DMS53 treated with DMSO at 0.1 percent for 48 hours (cell line): ENCODE measurements at regions not wholly inside any gene's neighbourhood (a gene's known extent, or its start where the extent isn't known, plus 50 kb on each side); places are given as distances from the start of the nearest gene placed in this dataset.
"Not testable (repeated sequence)": the region's sequence is repeated elsewhere in the genome, so short reads cannot be mapped to it uniquely, and the experiment has no call there.

Experiments
- DNase-seq: peaks from one replicate; lab custom pipeline; 2025; ENCODE audit not compliant: unreplicated experiment; lab: John Stamatoyannopoulos, UW

- no peak for DNase-seq
These were observed 335.4 kb upstream of the MDFIC2 start for GRCh38 chr3:70647823-70648222.

DNA sequence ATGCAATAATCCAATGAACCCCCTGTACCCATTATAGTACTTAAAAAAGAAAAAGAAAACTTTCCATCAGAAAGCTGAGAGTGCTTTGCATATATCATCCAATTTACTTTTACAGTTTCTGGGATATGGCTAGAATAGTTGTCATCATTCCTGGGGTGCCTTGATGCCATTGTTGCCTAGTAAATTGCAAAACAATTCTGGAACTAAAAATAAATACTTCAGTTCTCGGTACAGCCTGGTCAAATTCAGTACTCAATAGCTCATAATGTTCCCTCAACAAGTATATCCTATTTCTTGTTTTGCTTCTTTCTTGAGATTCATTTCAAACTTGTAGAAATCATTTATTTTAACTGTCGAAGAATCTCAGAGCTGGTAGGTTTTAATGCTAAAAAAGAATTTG lies 334.7 kb upstream of the MDFIC2 start:
- no peak for DNase-seq

- no peak for DNase-seq
These were observed 334.2 kb upstream of the MDFIC2 start for GRCh38 chr3:70646635-70647034.

DNA sequence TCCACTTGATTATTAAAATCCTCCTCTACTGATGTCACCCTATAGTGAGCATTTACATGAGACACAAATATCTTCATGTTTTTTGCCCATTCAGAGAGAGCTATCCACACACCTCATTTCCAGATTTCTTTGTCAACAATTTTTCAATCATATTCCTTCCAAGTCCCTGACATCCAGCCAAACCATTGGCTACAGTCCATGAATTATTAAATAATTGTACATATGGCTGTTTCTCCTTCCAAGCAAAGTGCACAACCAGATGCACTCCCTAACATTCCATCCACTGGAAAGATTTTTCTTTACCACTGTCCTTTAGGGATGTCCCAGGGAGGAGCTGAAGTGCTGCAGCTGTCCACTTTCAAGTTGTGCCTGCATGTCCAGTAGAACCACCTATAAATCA lies 328.0 kb upstream of the MDFIC2 start:
- DNase-seq, result no peak

DNA sequence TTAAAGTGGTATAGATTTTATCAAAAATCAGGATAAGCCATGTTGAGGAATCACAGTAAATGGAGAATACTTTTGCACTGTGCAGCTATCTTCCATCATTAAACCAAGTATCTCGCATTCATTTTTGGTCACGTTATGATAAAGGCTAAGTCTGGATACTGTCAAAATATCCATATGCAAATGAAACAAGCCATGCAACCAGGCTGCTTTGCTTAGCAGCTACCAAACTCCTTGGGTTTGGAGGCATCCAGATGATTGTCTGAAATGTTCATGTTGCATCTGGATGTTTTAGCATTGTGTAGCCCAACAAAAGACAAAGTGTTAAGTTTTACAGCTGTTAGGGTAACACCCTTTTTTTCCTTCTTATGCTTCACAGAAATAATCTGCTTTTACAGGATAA lies 322.9 kb upstream of the MDFIC2 start:
- DNase-seq, result no peak

GRCh38 chr3:70631716-70632307 lies 319.4 kb upstream of the MDFIC2 start:
- DNase-seq, result no peak

DNA sequence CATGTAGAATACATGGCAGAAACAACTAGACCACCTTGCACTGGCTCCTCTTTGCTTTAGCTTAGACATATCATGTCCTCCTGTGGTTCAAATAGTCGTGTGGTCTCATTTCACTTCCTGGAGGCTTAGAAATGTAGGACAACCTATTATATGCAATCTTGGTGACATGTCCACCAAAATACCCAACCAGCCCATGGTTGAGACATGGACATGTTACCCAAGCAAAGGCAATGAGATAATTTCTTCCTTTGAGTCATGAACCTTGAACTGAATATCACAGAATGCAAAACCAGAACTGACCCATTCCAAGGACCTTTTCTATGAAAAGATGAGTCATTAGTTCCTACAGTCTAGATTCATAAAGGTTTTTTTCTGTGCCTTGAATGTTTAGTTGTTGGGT lies 309.0 kb upstream of the MDFIC2 start:
- no peak for DNase-seq

GRCh38 chr3:70620956-70621355 lies 308.5 kb upstream of the MDFIC2 start:
- DNase-seq, result no peak

DNA sequence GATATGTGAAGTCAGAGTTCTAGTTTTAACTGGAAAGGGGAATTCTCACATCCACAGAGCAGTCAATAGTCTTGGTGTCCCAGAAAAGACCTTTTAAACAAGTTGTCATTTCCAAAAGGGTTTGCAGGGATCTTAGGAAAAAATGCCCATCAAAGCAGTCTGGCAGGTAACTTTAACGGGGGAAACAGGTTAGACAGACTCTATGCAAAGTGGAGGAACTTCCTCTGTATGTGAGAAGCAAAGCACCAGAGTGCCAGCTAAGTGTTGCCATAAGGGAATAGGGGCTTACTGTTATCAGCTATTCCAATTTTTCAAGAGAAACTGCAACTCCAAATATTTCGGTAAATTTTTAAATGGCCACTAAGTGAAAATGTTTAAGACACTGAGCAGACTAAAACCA lies 307.9 kb upstream of the MDFIC2 start:
- no peak for DNase-seq

- DNase-seq, result no peak
These were observed 305.7 kb upstream of the MDFIC2 start for GRCh38 chr3:70618151-70618550.

- DNase-seq, result not testable (repeated sequence)
These were observed 304.9 kb upstream of the MDFIC2 start for GRCh38 chr3:70617349-70617748.

- no peak for DNase-seq
These were observed 302.8 kb upstream of the MDFIC2 start for GRCh38 chr3:70615286-70615685.

DNA sequence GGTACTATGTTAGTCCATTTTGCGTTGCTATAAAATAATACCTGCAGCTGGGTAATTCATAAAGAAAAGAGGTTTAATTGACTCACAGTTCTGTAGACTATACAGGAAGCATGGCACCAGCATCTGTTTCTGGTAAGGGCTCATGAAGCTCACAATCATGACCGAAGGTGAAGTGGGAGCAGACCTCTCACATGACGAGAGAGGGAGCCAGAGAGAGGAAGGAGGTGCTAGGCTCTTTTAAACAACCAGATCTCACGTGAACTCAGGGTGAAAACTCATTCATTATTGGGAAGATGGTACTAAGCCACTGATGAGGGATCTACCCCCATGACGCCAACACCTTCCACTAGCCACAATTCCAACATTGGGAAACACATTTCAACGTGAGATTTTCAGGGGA lies 301.7 kb upstream of the MDFIC2 start:
- DNase-seq, result no peak

- no peak for DNase-seq
These were observed 300.5 kb upstream of the MDFIC2 start for GRCh38 chr3:70612920-70613319.

- not testable (repeated sequence) for DNase-seq
These were observed 299.3 kb upstream of the MDFIC2 start for GRCh38 chr3:70611667-70612277.

- DNase-seq, result no peak
These were observed 296.0 kb upstream of the MDFIC2 start for GRCh38 chr3:70608434-70608833.

DNA sequence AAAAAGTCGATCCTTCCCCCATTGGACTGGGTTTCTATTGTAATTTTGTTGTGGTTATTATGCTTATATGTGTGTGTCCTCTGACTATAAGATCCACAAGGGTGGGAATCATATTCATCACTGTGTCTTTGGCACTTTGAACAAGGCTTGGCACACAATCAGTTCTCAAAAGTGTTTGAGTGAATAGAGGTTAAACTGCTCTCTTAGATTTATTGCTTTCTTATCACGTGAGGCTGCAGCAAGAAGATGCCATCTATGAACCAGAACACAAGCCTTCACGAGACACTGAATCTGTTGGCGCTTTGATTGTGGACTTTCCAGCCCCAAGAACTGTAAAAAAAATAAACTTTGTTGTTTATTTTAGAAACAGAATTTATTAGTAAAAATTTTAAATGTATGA lies 295.0 kb upstream of the MDFIC2 start:
- DNase-seq, result no peak

DNA sequence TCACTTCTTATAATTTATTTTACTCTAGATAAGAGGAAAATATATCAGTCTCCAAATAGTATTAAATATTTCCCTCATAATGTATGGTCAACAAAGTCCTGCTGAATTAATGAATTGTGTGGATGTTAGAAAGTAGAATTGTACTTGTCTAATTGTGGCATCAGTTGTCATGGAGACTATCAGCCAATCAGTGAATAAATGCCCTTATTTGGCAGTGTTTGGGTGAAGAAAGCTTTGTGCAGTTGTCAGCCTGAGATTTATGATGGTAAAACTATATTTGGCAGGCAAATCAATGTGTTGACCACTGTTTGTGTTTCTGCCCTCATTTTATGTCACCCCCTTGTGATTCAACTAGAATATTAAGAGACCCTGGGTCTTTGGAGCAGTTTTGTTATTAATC lies 293.6 kb upstream of the MDFIC2 start:
- DNase-seq, result no peak

DNA sequence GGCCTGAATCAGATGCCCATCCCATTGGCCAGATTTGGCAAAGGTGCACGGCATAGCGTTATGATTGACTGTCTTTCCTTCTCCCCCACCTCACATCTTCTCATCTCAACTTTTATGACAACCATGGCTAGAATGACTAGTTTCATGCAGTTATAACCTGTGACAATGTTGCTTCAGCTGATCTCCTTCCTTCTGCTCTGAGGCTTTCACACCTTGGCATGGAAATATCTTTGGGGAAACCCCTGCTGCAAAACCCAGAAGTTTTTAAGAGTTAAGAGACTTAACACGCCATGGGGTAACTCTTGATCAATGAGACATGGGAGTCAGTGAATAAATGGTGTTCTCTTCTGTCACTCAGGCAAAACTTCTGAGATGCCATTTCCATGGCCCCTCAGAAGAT lies 290.7 kb upstream of the MDFIC2 start:
- no peak for DNase-seq

DNA sequence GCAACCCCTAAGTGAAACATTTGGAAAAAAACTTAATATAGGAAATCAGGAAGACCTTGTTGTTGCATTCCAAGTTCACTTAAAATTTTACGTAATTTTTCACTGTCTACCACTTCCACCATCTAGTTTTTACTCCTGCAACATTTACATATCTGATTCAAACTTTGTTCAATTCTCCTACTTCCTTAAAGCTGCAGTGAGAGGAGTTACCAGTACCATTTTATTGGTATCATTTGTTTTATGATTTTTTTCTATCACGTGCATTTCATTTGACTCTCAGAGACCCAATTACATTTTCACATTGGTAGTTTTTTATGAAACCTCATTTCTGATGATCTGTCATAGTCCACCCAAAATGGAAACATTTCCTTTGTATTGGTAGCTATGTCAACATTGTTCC lies 284.9 kb upstream of the MDFIC2 start:
- DNase-seq, result no peak

DNA sequence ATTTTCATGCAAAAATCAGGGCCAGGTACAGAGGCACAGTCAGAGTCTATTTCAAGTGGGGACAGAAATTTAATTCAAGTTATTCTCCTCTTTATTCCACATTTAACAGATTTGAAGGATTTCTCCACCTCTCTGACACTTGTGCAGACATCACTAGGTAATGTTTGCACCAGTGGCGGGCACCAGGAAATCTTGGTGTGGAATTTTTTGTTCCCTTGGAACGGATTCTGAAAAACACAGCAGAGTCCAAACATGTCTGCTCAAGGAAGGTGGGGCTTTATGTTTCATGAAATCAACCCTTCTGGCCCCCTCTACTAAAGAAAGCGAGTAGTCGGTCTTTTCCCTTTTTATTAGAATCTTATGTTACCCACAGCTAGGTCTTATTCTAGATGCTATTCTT lies 271.2 kb upstream of the MDFIC2 start:
- DNase-seq, result no peak

- DNase-seq, result no peak
These were observed 270.4 kb upstream of the MDFIC2 start for GRCh38 chr3:70582803-70583202.

- DNase-seq, result no peak
These were observed 267.6 kb upstream of the MDFIC2 start for GRCh38 chr3:70580021-70580420.
